Left ventricle myocardium superior (tissue), 1 donor: ENCODE measurements at regions not wholly inside any gene's neighbourhood (a gene's known extent, or its start where the extent isn't known, plus 50 kb on each side); places are given as distances from the start of the nearest gene placed in this dataset.
"Not testable (repeated sequence)": the region's sequence is repeated elsewhere in the genome, so short reads cannot be mapped to it uniquely, and the experiment has no call there.

ENCODE experiments used
- ATAC-seq: fragments of 200-7000 bp; cut with Tn5 transposase; one replicate; pipeline ENCODE4 v1.9.1; 2020; ENCODE audit warnings: mild to moderate bottlenecking, moderate library complexity
- DNase-seq: peaks from one replicate; pipeline ENCODE4 v3.0.0-alpha.2; 2020
- intact Hi-C: fragments of 100-400 bp; cut with micrococcal nuclease; formaldehyde crosslinking; loops from one replicate; pipeline ENCODE4 v1.11.0; 2022
- donor health status: DM: no; HTN: yes; CAD: no; lungs with severe emphysema.

DNA sequence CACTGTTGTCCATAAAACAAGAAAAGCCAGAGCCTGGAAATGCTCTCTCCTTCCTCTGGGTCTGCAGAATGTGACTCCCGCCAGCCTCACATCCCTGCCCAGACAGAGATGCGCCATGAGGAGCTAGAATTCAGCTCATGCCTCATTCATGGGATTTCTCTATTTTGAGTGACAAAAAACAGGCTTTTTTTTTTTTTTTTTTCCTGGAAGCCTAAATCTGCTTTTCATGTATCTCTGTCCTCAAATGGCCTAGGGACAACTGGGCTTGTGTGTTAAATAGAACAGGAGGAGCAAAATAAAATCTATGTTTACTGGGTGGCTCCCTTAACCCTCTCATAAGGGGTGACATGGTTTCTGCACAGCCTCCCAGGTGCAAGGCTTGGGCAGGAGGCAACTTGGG lies 679.7 kb upstream of the AUTS2 start:
- DNase-seq (no peak), ATAC-seq (no peak)
- intact Hi-C loops, result no loop called here

DNA sequence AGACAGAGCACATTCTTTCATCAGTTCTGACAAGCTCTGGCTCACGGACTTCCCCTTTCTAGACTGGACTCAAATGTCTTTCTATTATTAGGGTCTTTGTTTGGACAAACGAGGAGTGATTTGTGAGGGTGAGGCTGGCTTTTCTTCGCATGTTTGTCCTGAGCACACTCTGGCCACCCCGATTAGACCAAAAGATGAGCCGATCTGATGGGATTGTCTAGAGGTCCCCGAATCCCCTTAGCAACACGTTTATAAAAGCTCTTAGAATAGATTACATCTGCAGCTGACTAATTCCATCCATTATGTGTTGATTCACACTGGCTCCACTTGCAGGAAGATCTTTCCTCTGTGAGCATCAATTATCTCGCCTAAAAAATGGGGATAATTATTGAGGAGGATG lies 675.4 kb upstream of the AUTS2 start:
- no peak for DNase-seq
- ATAC-seq, result no peak
- intact Hi-C loops, result no loop called here

DNA sequence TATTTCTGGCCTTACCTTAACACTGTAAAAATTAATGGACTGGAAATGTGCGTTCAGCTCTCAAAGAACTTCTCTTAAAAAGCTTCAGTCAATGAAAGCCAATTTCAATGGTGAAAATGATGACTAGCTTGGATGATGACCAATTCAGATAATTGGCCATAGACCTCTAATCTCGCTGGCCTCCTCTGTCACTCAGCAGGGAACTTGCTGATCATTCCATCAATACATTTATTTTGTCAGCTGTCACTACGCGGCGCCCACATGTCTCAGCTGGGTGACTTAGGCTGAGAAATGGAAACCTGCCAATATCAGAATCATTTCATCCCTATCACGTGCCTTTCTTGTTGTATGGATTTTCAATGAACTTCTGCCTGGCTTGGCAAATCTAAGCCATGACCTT lies 673.0 kb upstream of the AUTS2 start:
- intact Hi-C loops, result no loop called here
- no peak for DNase-seq
- no peak for ATAC-seq

GRCh38 chr7:68929781-68930261 lies 668.5 kb upstream of the AUTS2 start:
- ATAC-seq (peak; percentile 17), DNase-seq (no peak)
- intact Hi-C loops, result no loop called here

DNA sequence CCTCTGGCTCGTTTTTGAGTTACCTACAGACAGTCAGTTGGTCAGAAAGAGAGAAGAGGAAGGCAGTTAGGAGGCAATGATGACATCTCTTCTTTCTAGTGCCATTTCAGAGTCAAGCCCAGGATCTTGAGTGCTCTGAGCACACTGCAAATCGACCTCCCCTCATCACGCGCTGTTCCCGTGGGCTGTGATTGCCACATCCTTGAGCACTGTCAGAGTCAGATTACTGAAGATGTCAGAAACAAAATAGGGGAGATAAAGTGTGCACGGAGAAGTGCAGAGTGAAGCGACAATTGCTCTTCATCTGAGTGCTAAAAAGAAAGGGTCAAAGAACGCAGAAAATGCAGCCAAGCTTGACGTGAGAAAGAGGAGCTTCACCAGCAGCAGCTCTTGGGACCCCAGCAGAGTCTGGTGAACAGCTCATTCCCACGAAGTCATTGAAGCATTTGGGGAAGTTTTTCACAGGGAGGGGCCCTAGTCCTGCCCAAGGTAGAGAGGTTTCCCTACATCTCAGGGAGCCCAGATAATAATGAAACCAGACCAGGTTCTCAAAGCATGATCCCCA lies 661.7 kb upstream of the AUTS2 start:
- intact Hi-C loops, result no loop called here
- no peak for DNase-seq
- no peak for ATAC-seq

GRCh38 chr7:68938151-68938550 lies 660.1 kb upstream of the AUTS2 start:
- DNase-seq (no peak), ATAC-seq (no peak)
- intact Hi-C loops, result no loop called here

GRCh38 chr7:68943786-68944185 lies 654.5 kb upstream of the AUTS2 start:
- DNase-seq (no peak), ATAC-seq (no peak)
- intact Hi-C loops, result no loop called here

DNA sequence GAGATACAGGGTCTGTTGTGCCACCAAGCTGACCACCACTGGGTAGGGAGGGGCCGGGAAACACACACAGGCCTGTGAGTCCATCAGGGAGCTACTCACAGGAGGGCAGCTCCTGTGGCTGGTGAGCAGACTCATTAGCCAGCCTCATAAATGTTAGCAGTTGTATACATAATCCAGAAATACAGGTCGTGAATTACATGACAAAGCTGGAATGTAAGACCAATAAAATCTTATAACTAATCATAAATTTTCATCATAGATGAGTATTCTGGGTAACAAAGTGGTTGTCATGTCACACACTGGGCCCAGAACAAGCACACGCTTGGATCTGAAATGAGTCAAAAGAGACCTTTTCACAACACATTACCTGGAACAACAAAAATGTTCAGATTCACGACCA lies 642.6 kb upstream of the AUTS2 start:
- intact Hi-C loops, result no loop called here
- no peak for DNase-seq
- ATAC-seq, result no peak

GRCh38 chr7:68958571-68958970 lies 639.7 kb upstream of the AUTS2 start:
- DNase-seq (no peak), ATAC-seq (no peak)
- intact Hi-C loops, result no loop called here

DNA sequence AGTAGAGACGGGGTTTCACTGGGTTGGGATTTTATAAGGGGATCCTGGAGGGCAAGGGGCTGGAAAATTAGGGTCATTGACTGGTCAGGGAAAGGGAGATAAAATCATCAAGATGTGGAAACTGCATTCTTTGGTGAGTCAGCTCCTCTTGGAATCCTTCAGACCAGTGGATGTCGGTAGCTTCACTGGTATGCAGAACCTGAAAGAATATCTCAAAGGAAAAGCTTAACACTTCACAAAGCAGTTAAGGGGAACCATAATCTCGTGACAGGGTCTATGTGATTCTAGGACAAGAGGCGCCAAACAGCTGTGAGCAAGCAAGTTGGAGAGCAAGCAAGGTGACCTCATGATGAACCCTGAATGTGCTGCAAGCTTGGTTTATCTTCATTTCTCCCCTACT lies 634.7 kb upstream of the AUTS2 start:
- intact Hi-C loops, result no loop called here

DNA sequence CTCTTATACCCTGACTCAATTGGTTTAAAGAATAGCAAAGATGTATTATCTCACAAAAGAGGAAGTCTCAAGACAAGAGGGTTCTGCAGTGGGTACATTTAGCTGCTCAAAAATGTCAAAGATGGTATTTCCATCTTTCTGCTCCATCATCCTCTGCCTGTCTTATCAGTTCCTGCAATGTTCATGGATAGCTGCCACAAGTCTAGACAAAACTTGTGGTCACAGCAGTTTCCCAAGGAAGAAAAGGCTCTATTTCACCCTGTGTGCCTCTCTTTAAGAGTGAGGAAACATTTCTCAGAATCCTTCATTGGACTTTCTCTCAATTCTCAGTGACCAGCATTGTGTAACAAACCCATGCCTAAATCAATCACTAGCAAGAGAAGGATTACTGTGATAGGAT lies 634.2 kb upstream of the AUTS2 start:
- intact Hi-C loops, result no loop called here
- DNase-seq (no peak), ATAC-seq (no peak)

More for the DNA sequence above, 634.7 kb upstream of the AUTS2 start:
- no peak for DNase-seq
- no peak for ATAC-seq

DNA sequence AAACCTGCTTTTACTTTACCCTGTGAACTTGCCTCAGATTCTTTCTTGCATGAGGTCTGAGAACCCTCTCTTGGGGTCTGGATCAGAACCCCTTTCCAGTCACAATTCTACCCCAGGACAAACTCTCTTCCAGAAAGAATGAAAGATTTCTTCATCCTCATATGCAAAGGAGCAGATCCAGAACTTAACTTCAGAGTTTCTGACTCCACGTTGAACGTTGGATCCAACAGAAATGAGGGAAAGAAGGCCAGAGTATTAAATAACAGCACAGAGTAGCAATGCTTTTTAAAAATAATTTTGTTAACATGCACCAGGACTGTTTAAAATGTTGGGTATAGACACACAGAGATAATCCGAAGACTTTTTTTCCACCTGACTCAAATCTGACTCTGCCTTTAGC lies 632.9 kb upstream of the AUTS2 start:
- DNase-seq (no peak), ATAC-seq (no peak)
- intact Hi-C loops, result no loop called here

- intact Hi-C loops, result no loop called here
- ATAC-seq (no peak), DNase-seq (no peak)
Measured at GRCh38 chr7:68967598-68967997, 630.7 kb upstream of the AUTS2 start.

- ATAC-seq, result no peak
- DNase-seq, result no peak
- intact Hi-C loops, result no loop called here
Measured at GRCh38 chr7:68969571-68969970, 628.7 kb upstream of the AUTS2 start.

- intact Hi-C loops, result no loop called here
- DNase-seq (no peak), ATAC-seq (no peak)
Measured at GRCh38 chr7:68971634-68972340, 626.5 kb upstream of the AUTS2 start.

- ATAC-seq (peak; percentile 62), DNase-seq (no peak)
- intact Hi-C loops, result no loop called here
Measured at GRCh38 chr7:68977385-68978055, 620.8 kb upstream of the AUTS2 start.

DNA sequence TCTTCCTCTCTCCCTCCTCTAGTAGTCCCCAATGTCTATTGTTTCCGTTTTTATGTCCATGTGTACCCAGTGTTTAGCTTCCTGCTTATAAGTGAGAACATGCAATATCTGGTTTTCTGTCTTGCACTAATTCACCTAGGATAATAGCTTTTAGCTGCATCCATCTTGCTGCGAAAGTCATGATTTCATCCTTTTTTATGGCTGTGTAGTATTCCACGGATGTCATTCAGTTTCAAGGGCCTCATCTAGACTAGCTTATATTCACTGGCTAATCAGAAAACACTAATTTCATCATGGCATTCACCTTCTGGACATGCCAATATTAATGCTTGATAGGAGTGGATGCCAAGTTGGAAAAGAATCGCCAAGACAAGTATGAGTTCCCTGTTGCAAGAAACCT lies 619.6 kb upstream of the AUTS2 start:
- DNase-seq (no peak), ATAC-seq (no peak)
- intact Hi-C loops, result no loop called here

- ATAC-seq (peak; percentile 58), DNase-seq (no peak)
- intact Hi-C loops, result no loop called here
Measured at GRCh38 chr7:68980011-68980410, 618.3 kb upstream of the AUTS2 start.

- ATAC-seq (peak; percentile 85), DNase-seq (peak; percentile 37)
Measured at GRCh38 chr7:68980432-68980831, 617.8 kb upstream of the AUTS2 start.

GRCh38 chr7:68984306-68984705 lies 614.0 kb upstream of the AUTS2 start:
- no peak for ATAC-seq
- no peak for DNase-seq

More at GRCh38 chr7:68980432-68980831, 617.8 kb upstream of the AUTS2 start:
- intact Hi-C loops, result not testable (repeated sequence)

GRCh38 chr7:68994841-68995240 lies 603.4 kb upstream of the AUTS2 start:
- ATAC-seq, result no peak
- DNase-seq, result no peak
- intact Hi-C loops, result no loop called here

More at GRCh38 chr7:68984306-68984705, 614.0 kb upstream of the AUTS2 start:
- intact Hi-C loops, result no loop called here
